GM12873 (cell line): ENCODE measurements at regions not wholly inside any gene's neighbourhood (a gene's known extent, or its start where the extent isn't known, plus 50 kb on each side); places are given as distances from the start of the nearest gene placed in this dataset.

Experiments used
- TF ChIP-seq, protein P1 (sequence below): IDR thresholded peaks from 2 replicates; pipeline ENCODE4 v1.5.1; 2012; ENCODE audit warnings: low read depth, mild to moderate bottlenecking, moderate library complexity, low read length, control low read depth; ENCODE audit not compliant: insufficient read depth; ENCODE audit errors: missing control alignments

- TF ChIP-seq, protein P1, sequence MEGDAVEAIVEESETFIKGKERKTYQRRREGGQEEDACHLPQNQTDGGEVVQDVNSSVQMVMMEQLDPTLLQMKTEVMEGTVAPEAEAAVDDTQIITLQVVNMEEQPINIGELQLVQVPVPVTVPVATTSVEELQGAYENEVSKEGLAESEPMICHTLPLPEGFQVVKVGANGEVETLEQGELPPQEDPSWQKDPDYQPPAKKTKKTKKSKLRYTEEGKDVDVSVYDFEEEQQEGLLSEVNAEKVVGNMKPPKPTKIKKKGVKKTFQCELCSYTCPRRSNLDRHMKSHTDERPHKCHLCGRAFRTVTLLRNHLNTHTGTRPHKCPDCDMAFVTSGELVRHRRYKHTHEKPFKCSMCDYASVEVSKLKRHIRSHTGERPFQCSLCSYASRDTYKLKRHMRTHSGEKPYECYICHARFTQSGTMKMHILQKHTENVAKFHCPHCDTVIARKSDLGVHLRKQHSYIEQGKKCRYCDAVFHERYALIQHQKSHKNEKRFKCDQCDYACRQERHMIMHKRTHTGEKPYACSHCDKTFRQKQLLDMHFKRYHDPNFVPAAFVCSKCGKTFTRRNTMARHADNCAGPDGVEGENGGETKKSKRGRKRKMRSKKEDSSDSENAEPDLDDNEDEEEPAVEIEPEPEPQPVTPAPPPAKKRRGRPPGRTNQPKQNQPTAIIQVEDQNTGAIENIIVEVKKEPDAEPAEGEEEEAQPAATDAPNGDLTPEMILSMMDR: no peak
Observed at GRCh38 chr17:45662432-45662831, 121.7 kb upstream of the CRHR1 start.

- TF ChIP-seq, protein P1: no peak
Observed at GRCh38 chr17:45663772-45664171, 120.3 kb upstream of the CRHR1 start.

GRCh38 chr17:45664921-45665320 lies 119.2 kb upstream of the CRHR1 start:
- TF ChIP-seq, protein P1: no peak

- TF ChIP-seq, protein P1: no peak
Observed at GRCh38 chr17:45666046-45666600, 118.0 kb upstream of the CRHR1 start.

- TF ChIP-seq, protein P1: no peak
Observed at GRCh38 chr17:45666641-45667040, 117.5 kb upstream of the CRHR1 start.

DNA sequence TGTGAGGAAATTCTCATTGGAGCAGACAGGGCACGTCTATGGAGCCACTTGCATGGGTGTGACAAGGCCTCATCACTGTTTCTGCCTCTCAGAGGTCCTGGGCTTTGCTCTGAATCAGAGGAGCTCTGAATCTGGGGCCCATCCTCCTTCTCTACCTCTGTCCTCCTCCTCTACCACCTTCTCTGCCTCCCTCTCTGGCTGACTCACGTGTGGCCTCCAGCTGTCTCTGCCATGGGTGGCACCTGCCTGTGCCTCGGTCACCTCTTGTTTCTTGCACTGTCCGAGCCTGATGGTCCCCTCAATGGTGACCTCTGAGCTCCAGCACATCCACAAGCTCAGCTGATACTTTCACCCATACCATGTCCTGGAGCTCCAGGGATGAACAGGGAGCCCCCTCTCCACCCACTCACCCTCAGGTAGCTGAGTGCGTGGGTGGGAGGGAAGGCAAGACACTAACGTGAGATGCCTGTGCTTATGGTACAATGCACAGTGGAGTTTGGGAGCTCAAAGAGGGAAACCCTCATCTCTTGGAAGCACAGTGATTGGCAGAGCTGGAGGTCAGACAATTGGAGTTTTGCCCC lies 116.4 kb upstream of the CRHR1 start:
- TF ChIP-seq, protein P1: no peak

- TF ChIP-seq, protein P1: no peak
Observed at GRCh38 chr17:45668316-45668715, 115.8 kb upstream of the CRHR1 start.
